ENCODE measurements at regions not wholly inside any gene's neighbourhood (a gene's known extent, or its start where the extent isn't known, plus 50 kb on each side); places are given as distances from the start of the nearest gene placed in this dataset.

- Mint-ChIP-seq H3K9me3 (no peaks in the 10 kb centered on the region), H3K27me3 (ENCODE audit: insufficient read depth, low read depth, poor library complexity) (peaks cover 3% of the 10 kb centered on the region), H3K4me1 (no peaks in the 10 kb centered on the region), H3K4me3 (no peak overlapping the region), H3K27ac (no peak overlapping the region), H3K36me3 (ENCODE audit: low read depth) (no peaks in the 10 kb centered on the region)
- no peaks in the 10 kb centered on the region for H3K36me3 ChIP-seq (ENCODE audit: insufficient read depth)
- no peak overlapping the region for H3K4me3 ChIP-seq
- no peak overlapping the region for H3K4me2 ChIP-seq
- no peaks in the 10 kb centered on the region for H3F3A ChIP-seq (replicated peaks; ENCODE audit: low read depth)
- H3K4me1 ChIP-seq (ENCODE audit: insufficient read depth), result no peaks in the 10 kb centered on the region
- no peaks in the 10 kb centered on the region for H3K27me3 ChIP-seq (ENCODE audit: insufficient read depth)
- no peak for TF ChIP-seq ZNF331 (CRISPR knock-in tag; IDR thresholded peaks at IDR 0.05; ENCODE audit: low read depth)
- TF ChIP-seq JUNB (IDR thresholded peaks at IDR 0.05; ENCODE audit: unreplicated experiment), result no peak
- TF ChIP-seq CREB1 (CRISPR knock-in tag; IDR thresholded peaks at IDR 0.05; ENCODE audit: low read depth), result no peak
- TF ChIP-seq ZNF462 (CRISPR knock-in tag; IDR thresholded peaks at IDR 0.05), result no peak
- no peak for TF ChIP-seq ETS1 (IDR thresholded peaks at IDR 0.05)
- TF ChIP-seq EZH2 (IDR thresholded peaks at IDR 0.05; ENCODE audit: low read depth, unreplicated experiment), result no peak
- TF ChIP-seq CTCF (conservative IDR thresholded peaks at IDR 0.05; ENCODE audit: low read depth in 2 of 2), result no peak
- no peak for TF ChIP-seq ZNF114 (CRISPR knock-in tag; IDR thresholded peaks at IDR 0.05)
- TF ChIP-seq EZH2phosphoT487 (IDR thresholded peaks at IDR 0.05; ENCODE audit: unreplicated experiment), result no peak
- no peak for TF ChIP-seq NANOG (IDR thresholded peaks at IDR 0.05; ENCODE audit: borderline replicate concordance)
- no peak for TF ChIP-seq POLR2AphosphoS5 (IDR thresholded peaks at IDR 0.05; ENCODE audit: low read depth)
- no peak for TF ChIP-seq STAT1 (IDR thresholded peaks at IDR 0.05; ENCODE audit: unreplicated experiment)
- TF ChIP-seq REST (IDR thresholded peaks at IDR 0.05; ENCODE audit: unreplicated experiment), result no peak
- peaks cover 8% of the 10 kb centered on the region for H3K9me2 ChIP-seq (ENCODE audit: insufficient read depth)
- H4K20me1 ChIP-seq (replicated peaks; ENCODE audit: insufficient read depth), result no peaks in the 10 kb centered on the region
- ATAC-seq (no peak), DNase-seq (ENCODE audit: low spot score) (no peak)
- no peak overlapping the region for H2AFZ ChIP-seq
- H3K79me2 ChIP-seq (replicated peaks; ENCODE audit: insufficient read depth), result no peaks in the 10 kb centered on the region
- no peak overlapping the region for H3K27ac ChIP-seq (ENCODE audit: low read depth)
These were observed 90.0 kb upstream of the PLXNA4 start for GRCh38 chr7:132666071-132666773.

Data from GM23338 (cell line).